IMR-90 (cell line): ENCODE measurements at regions not wholly inside any gene's neighbourhood (a gene's known extent, or its start where the extent isn't known, plus 50 kb on each side); places are given as distances from the start of the nearest gene placed in this dataset.

Source experiments
- ATAC-seq: fragments of 200-7000 bp; cut with Tn5 transposase; 2 replicates; pipeline ENCODE4 v1.9.1; 2020; ENCODE audit warnings: low read depth, mild to moderate bottlenecking, moderate library complexity
- BruUV-seq: library from RNA; stranded (reverse); fragments of 400-500 nt; replicated peaks from 2 replicates; lab custom pipeline; 2021; lab: Mats Ljungman, UMichigan
- CTCF ChIA-PET: fragments of 300-600 bp; formaldehyde crosslinking; extraction: SDS; loops from one replicate; lab custom pipeline; 2021; ENCODE audit warnings: antibody characterized with exemption; lab: Yijun Ruan, JAX
- POLR2A ChIA-PET: fragments of 300-600 bp; sonication (Branson Sonifier 250); formaldehyde crosslinking; loops from one replicate; lab custom pipeline; 2022; ENCODE audit warnings: antibody characterized with exemption; ENCODE audit not compliant: unreplicated experiment; lab: Charles Lee
- DNase-seq: peaks from one replicate; pipeline ENCODE4 v3.0.0; 2013
- H2AFZ ChIP-seq: replicated peaks from 2 replicates; pipeline ENCODE3; 2013; ENCODE audit warnings: low read length, mild to moderate bottlenecking; ENCODE audit not compliant: poor library complexity
- H2AK5ac ChIP-seq: 2 replicates; pipeline ENCODE4 v1.6.1; 2013; ENCODE audit warnings: low read depth, low read length, inconsistent platforms
- H2AK9ac ChIP-seq: replicated peaks from 2 replicates; pipeline ENCODE3; 2013; ENCODE audit warnings: mild to moderate bottlenecking, low read depth, low read length, moderate library complexity; ENCODE audit not compliant: poor library complexity
- H2BK120ac ChIP-seq: 2 replicates; pipeline ENCODE4 v1.6.1; 2013; ENCODE audit warnings: low read depth, low read length, inconsistent platforms
- H2BK15ac ChIP-seq: 3 replicates; pipeline ENCODE4 v1.6.1; 2013; ENCODE audit warnings: low read depth, low read length, inconsistent platforms
- H2BK20ac ChIP-seq: 2 replicates; pipeline ENCODE4 v1.6.1; 2013; ENCODE audit warnings: low read depth, mild to moderate bottlenecking, inconsistent platforms, low read length, moderate library complexity
- H2BK5ac ChIP-seq: 2 replicates; pipeline ENCODE4 v1.6.1; 2013; ENCODE audit warnings: mild to moderate bottlenecking, low read depth, low read length, inconsistent platforms; ENCODE audit not compliant: poor library complexity, severe bottlenecking
- H3K14ac ChIP-seq: replicated peaks from 2 replicates; pipeline ENCODE4 v1.6.1; 2013; ENCODE audit warnings: low read depth, low read length, inconsistent platforms
- H3K18ac ChIP-seq: 2 replicates; pipeline ENCODE4 v1.6.1; 2013; ENCODE audit warnings: low read depth, low read length, control low read depth
- H3K23ac ChIP-seq: 2 replicates; pipeline ENCODE4 v1.6.1; 2013; ENCODE audit warnings: low read depth, low read length, inconsistent platforms
- H3K27ac ChIP-seq: 2 replicates; pipeline ENCODE4 v1.5.1; 2013; ENCODE audit warnings: mild to moderate bottlenecking, control low read depth, low read length; ENCODE audit not compliant: insufficient read depth
- H3K27me3 ChIP-seq: 2 replicates; pipeline ENCODE4 v1.6.1; 2013; ENCODE audit warnings: low read length; ENCODE audit not compliant: control insufficient read depth, insufficient read depth
- H3K36me3 ChIP-seq: 2 replicates; pipeline ENCODE4 v1.6.1; 2013; ENCODE audit warnings: low read length, mixed read lengths; ENCODE audit not compliant: control insufficient read depth, insufficient read depth
- H3K4ac ChIP-seq: 2 replicates; pipeline ENCODE4 v1.6.1; 2013; ENCODE audit warnings: low read depth, low read length, inconsistent platforms
- H3K4me1 ChIP-seq: 2 replicates; pipeline ENCODE4 v1.6.1; 2013; ENCODE audit warnings: low read length, mixed read lengths; ENCODE audit not compliant: control insufficient read depth, insufficient read depth
- H3K4me2 ChIP-seq: 2 replicates; pipeline ENCODE4 v1.6.1; 2013; ENCODE audit warnings: low read depth, mild to moderate bottlenecking, control low read depth, low read length, moderate library complexity
- H3K4me3 ChIP-seq: 2 replicates; pipeline ENCODE4 v1.5.1; 2013; ENCODE audit warnings: low read depth, mild to moderate bottlenecking, control low read depth, low read length, moderate library complexity; ENCODE audit not compliant: insufficient read depth
- H3K56ac ChIP-seq: 2 replicates; pipeline ENCODE4 v1.6.1; 2013; ENCODE audit warnings: low read length, inconsistent platforms; ENCODE audit not compliant: insufficient read depth; ENCODE audit errors: extremely low read depth
- H3K79me1 ChIP-seq, 2 experiments: 2 replicates each; pipeline ENCODE4 v1.6.1; 2013; ENCODE audit warnings: low read length in 2 of 2, inconsistent platforms in 1 of 2, low read depth in 1 of 2
- H3K9ac ChIP-seq: 2 replicates; pipeline ENCODE4 v1.6.1; 2013; ENCODE audit warnings: low read depth, low read length, control low read depth
- H3K9me1 ChIP-seq: 2 replicates; pipeline ENCODE4 v1.6.1; 2013; ENCODE audit warnings: low read length, inconsistent platforms; ENCODE audit not compliant: insufficient read depth
- H3K9me3 ChIP-seq: 2 replicates; pipeline ENCODE4 v1.6.1; 2013; ENCODE audit warnings: low read length; ENCODE audit not compliant: control insufficient read depth, insufficient read depth
- H4K20me1 ChIP-seq: 2 replicates; pipeline ENCODE4 v1.6.1; 2013; ENCODE audit warnings: low read length, inconsistent platforms; ENCODE audit not compliant: insufficient read depth
- H4K5ac ChIP-seq: 2 replicates; pipeline ENCODE4 v1.6.1; 2013; ENCODE audit warnings: mild to moderate bottlenecking, low read depth, low read length, control low read depth
- H4K8ac ChIP-seq, 2 experiments: 2 replicates each; pipeline ENCODE4 v1.6.1; 2013; ENCODE audit warnings: low read depth in 2 of 2, low read length in 2 of 2, control low read depth in 1 of 2, inconsistent platforms in 1 of 2
- H4K91ac ChIP-seq: 2 replicates; pipeline ENCODE4 v1.6.1; 2013; ENCODE audit warnings: low read depth, low read length, inconsistent platforms; ENCODE audit not compliant: insufficient read depth
- BHLHE40 ChIP-seq: fragments of 150-350 bp; IDR thresholded peaks from 2 replicates; pipeline ENCODE4 v1.6.1; 2016; ENCODE audit warnings: mild to moderate bottlenecking, low read depth, low read length
- FOS ChIP-seq: fragments of 150-350 bp; IDR thresholded peaks from 2 replicates; pipeline ENCODE4 v1.6.1; 2016; ENCODE audit warnings: low read depth, low read length
- WGBS, 2 experiments: methylation state at CpG; one replicate each; pipeline versions ENCODE4 v1.1.5 to v1.1.7; 2013; ENCODE audit warnings: missing lambda C conversion rate in 2 of 2; ENCODE audit not compliant: insufficient read length in 1 of 2; ENCODE audit errors: extremely low coverage in 2 of 2; 5-methylcytosine and 5-hydroxymethylcytosine counted together
- dilution Hi-C: fragments of 300-500 bp; cut with HindIII; formaldehyde crosslinking; loops from one replicate; pipeline ENCODE4 v1.14.3; 2018; ENCODE audit warnings: low sequenced_read_pairs; ENCODE audit not compliant: unreplicated experiment
- in situ Hi-C: fragments of 300-500 bp; cut with MboI; formaldehyde crosslinking; loops from 3 replicates; pipeline ENCODE4 v1.14.3; 2019; ENCODE audit warnings: low sequenced_read_pairs, inconsistent platforms, mixed read lengths
- intact Hi-C: fragments of 100-400 bp; cut with micrococcal nuclease; formaldehyde crosslinking; loops from 2 replicates; pipeline ENCODE4 v1.10.0; 2022

- Histone ChIP-seq H2BK120ac (no peak overlapping the region), H4K8ac (no peak overlapping the region), H3K4ac (no peak overlapping the region), H3K9me3 (no peaks in the 10 kb centered on the region), H3K4me1 (no peaks in the 10 kb centered on the region), H4K20me1 (no peaks in the 10 kb centered on the region), H3K27ac (no peak overlapping the region), H3K23ac (no peak overlapping the region), H3K4me3 (no peak overlapping the region), H3K14ac (no peak overlapping the region), H3K27me3 (no peaks in the 10 kb centered on the region), H3K18ac (no peak overlapping the region), H3K9ac (no peak overlapping the region), H3K9me1 (0 out of 2 replicates have a peak, but pooled peaks cover 4% of the 10 kb centered on the region), H2AK5ac (no peak overlapping the region), H3K4me2 (no peak overlapping the region), H3K79me1 (no peaks in the 10 kb centered on the region), H4K5ac (no peak overlapping the region), H2AFZ (no peak overlapping the region), H3K56ac (no peak overlapping the region), H2AK9ac (no peak overlapping the region), H2BK5ac (no peak overlapping the region), H2BK20ac (no peak overlapping the region), H2BK15ac (no peak overlapping the region), H4K91ac (no peak overlapping the region), H3K36me3 (no peaks in the 10 kb centered on the region)
- POLR2A ChIA-PET, result no interaction called here
- no TSS peak for BruUV-seq
- WGBS, 2 experiments, result no CpG with 5 or more reads among the region's 2 CpGs
- CTCF ChIA-PET, result no interaction called here
- in situ Hi-C loops (no loop called here), dilution Hi-C loops (no loop called here), intact Hi-C loops (no loop called here)
- no peak for ATAC-seq
- DNase-seq, result no peak
- no peak for TF ChIP-seq BHLHE40
- no peak for TF ChIP-seq FOS
Observed at GRCh38 chr2:83058683-83059082, 1400.4 kb downstream of the SUCLG1 start.
